ENCODE measurements at regions not wholly inside any gene's neighbourhood (a gene's known extent, or its start where the extent isn't known, plus 50 kb on each side); places are given as distances from the start of the nearest gene placed in this dataset.

DNA sequence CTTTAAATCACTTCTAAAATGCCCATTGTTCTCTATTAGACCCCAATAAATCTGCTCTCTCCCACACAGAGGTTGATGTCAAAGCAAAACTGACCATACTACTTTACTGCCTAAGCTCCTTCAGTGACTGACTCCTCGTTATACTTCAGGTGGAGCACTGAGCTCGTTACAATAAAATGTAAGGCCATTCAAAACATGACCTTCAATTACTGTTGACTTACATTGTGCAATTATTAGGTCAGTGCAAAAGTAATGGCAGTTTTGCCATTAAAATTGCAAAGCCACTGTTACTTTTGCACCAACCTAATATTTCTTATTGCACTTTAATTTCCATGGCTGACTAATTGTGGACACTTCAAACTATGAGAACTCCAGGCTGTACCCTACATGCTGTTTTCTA, 314.9 kb downstream of the MZT1 start:
- TF ChIP-seq, protein P1, sequence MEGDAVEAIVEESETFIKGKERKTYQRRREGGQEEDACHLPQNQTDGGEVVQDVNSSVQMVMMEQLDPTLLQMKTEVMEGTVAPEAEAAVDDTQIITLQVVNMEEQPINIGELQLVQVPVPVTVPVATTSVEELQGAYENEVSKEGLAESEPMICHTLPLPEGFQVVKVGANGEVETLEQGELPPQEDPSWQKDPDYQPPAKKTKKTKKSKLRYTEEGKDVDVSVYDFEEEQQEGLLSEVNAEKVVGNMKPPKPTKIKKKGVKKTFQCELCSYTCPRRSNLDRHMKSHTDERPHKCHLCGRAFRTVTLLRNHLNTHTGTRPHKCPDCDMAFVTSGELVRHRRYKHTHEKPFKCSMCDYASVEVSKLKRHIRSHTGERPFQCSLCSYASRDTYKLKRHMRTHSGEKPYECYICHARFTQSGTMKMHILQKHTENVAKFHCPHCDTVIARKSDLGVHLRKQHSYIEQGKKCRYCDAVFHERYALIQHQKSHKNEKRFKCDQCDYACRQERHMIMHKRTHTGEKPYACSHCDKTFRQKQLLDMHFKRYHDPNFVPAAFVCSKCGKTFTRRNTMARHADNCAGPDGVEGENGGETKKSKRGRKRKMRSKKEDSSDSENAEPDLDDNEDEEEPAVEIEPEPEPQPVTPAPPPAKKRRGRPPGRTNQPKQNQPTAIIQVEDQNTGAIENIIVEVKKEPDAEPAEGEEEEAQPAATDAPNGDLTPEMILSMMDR (conservative IDR thresholded peaks at IDR 0.05 in 1 of 2, IDR thresholded peaks at IDR 0.05 in 1 of 2; ENCODE audit: extremely low read depth in 1 of 2, insufficient read depth in 1 of 2, low read depth in 1 of 2, low read length in 2 of 2): no peak
- TF ChIP-seq EZH2 (IDR thresholded peaks at IDR 0.05; ENCODE audit: borderline replicate concordance, low read length): no peak

Data from mammary epithelial cell (primary cell).